HepG2 (cell line): ENCODE measurements at regions not wholly inside any gene's neighbourhood (a gene's known extent, or its start where the extent isn't known, plus 50 kb on each side); places are given as distances from the start of the nearest gene placed in this dataset.

ENCODE experiments used
- ATAC-seq: fragments of 200-7000 bp; cut with Tn5 transposase; 3 replicates; pipeline ENCODE4 v1.9.1; 2020; ENCODE audit warnings: mild to moderate bottlenecking, moderate library complexity
- BruUV-seq: library from RNA; stranded (reverse); fragments of 400-500 nt; replicated peaks from 2 replicates; lab custom pipeline; 2021; lab: Mats Ljungman, UMichigan
- CTCF ChIA-PET: fragments of 300-600 bp; formaldehyde crosslinking; extraction: SDS; loops from one replicate; lab custom pipeline; 2021; ENCODE audit warnings: low total read pairs, inconsistent platforms, low intra/inter-chr PET ratio; lab: Yijun Ruan, JAX
- POLR2A ChIA-PET: fragments of 350-600 bp; sonication (Branson Sonifier 250); formaldehyde crosslinking; loops from one replicate; lab custom pipeline; 2020; ENCODE audit warnings: antibody characterized with exemption, inconsistent platforms; lab: Yijun Ruan, JAX
- DNase-seq: peaks from one replicate; pipeline ENCODE4 v3.0.0-alpha.2; 2015; ENCODE audit warnings: low spot score
- FAIRE-seq: peaks from 3 replicates; lab custom pipeline; 2011; peaks lifted over from hg19 to GRCh38; lab: Jason Lieb, UNC
- H2AFZ ChIP-seq: one replicate; pipeline ENCODE4 v1.6.1; 2011; ENCODE audit warnings: low read length, inconsistent platforms
- H3K27ac ChIP-seq: fragments of 300-600 bp; 3 replicates; pipeline ENCODE4 v1.8.0; 2011; ENCODE audit warnings: mixed run types, mild to moderate bottlenecking, mixed read lengths, low read length, inconsistent platforms; ENCODE audit not compliant: insufficient read depth; ENCODE audit errors: extremely low read length
- H3K27me3 ChIP-seq, 2 experiments: fragments of 200-600 bp in 1 of 2; 2 replicates in 1 of 2; 3 replicates in 1 of 2; pipeline versions ENCODE4 v1.6.0 to v1.8.0; 2011; ENCODE audit warnings: low read length in 2 of 2, mild to moderate bottlenecking in 2 of 2, moderate library complexity in 2 of 2, inconsistent platforms in 1 of 2; ENCODE audit not compliant: insufficient read depth in 2 of 2, control insufficient read depth in 1 of 2
- H3K36me3 ChIP-seq, 2 experiments: fragments of 200-600 bp in 1 of 2; replicated peaks in 1 of 2; 2 replicates in 1 of 2; 3 replicates in 1 of 2; pipeline versions ENCODE4 v1.5.1 to v1.8.0; 2011; ENCODE audit warnings: low read length in 2 of 2, inconsistent platforms in 1 of 2; ENCODE audit not compliant: insufficient read depth in 2 of 2, control insufficient read depth in 1 of 2
- H3K4me1 ChIP-seq: 2 replicates; pipeline ENCODE4 v1.5.1; 2012; ENCODE audit warnings: low read length, inconsistent platforms; ENCODE audit not compliant: insufficient read depth
- H3K4me2 ChIP-seq: 2 replicates; pipeline ENCODE4 v1.6.0; 2011; ENCODE audit warnings: low read depth, low read length, inconsistent platforms
- H3K4me3 ChIP-seq, 3 experiments: fragments of 200-600 bp in 1 of 3; sonication (generic), shearing (Covaris generic) in 1 of 3; replicated peaks in 1 of 3; 2 replicates each; pipeline ENCODE4 v1.5.1; 2011 to 2016; ENCODE audit warnings: low read length in 3 of 3, inconsistent platforms in 2 of 3, low read depth in 2 of 3, mild to moderate bottlenecking in 2 of 3, control low read depth in 1 of 3, mixed read lengths in 1 of 3; ENCODE audit not compliant: insufficient read depth in 1 of 3
- H3K79me2 ChIP-seq: one replicate; pipeline ENCODE4 v1.6.1; 2011; ENCODE audit warnings: low read length, inconsistent platforms; ENCODE audit not compliant: insufficient read depth
- H3K9ac ChIP-seq: 2 replicates; pipeline ENCODE4 v1.6.0; 2011; ENCODE audit warnings: mild to moderate bottlenecking, low read depth, low read length, inconsistent platforms; ENCODE audit not compliant: insufficient read depth
- H3K9me3 ChIP-seq: 2 replicates; pipeline ENCODE4 v1.5.1; 2012; ENCODE audit warnings: mild to moderate bottlenecking, low read length
- H4K20me1 ChIP-seq: 2 replicates; pipeline ENCODE4 v1.6.0; 2011; ENCODE audit warnings: inconsistent platforms, mild to moderate bottlenecking, low read length, moderate library complexity; ENCODE audit not compliant: insufficient read depth
- CENPBD1 ChIP-seq: sonication (generic); formaldehyde crosslinking; IDR thresholded peaks from 2 replicates; pipeline ENCODE4 v1.8.0; 2022; ENCODE audit warnings: missing genetic modification reagents, low read depth, mild to moderate bottlenecking, borderline replicate concordance
- HCFC1 ChIP-seq: fragments of 150-350 bp; IDR thresholded peaks from 2 replicates; pipeline ENCODE4 v1.6.1; 2014; ENCODE audit warnings: low read depth, low read length
- IRF2 ChIP-seq: IDR thresholded peaks from 2 replicates; pipeline ENCODE4 v1.6.1; 2018; ENCODE audit warnings: missing genetic modification reagents, missing compliant biosample characterization
- MED8 ChIP-seq: sonication (generic); formaldehyde crosslinking; IDR thresholded peaks from 2 replicates; pipeline ENCODE4 v1.8.1; 2023; ENCODE audit warnings: mild to moderate bottlenecking, missing genetic modification reagents; ENCODE audit not compliant: insufficient replicate concordance
- NCOA5 ChIP-seq: sonication (generic); formaldehyde crosslinking; IDR thresholded peaks from 2 replicates; pipeline ENCODE4 v1.4.0; 2020; ENCODE audit warnings: missing genetic modification reagents
- POLR2A ChIP-seq, 2 experiments: IDR thresholded peaks; 2 replicates each; pipeline ENCODE4 v1.6.1; 2011; ENCODE audit warnings: low read depth in 2 of 2, low read length in 2 of 2, mild to moderate bottlenecking in 1 of 2, moderate library complexity in 1 of 2; ENCODE audit not compliant: insufficient read depth in 1 of 2
- ZNF7 ChIP-seq: IDR thresholded peaks from 2 replicates; pipeline ENCODE4 v1.6.1; 2016; ENCODE audit warnings: missing biosample characterization, missing genetic modification reagents
- WGBS: methylation state at CpG from one replicate; pipeline ENCODE4 v1.1.6; 2017; ENCODE audit warnings: low lambda C conversion rate; 5-methylcytosine and 5-hydroxymethylcytosine counted together
- in situ Hi-C: cut with HindIII; loops from 2 replicates; pipeline ENCODE4 v1.10.0; 2017; ENCODE audit warnings: low pct_unique_long_range_greater_than_20kb; ENCODE audit not compliant: extremely low pct_ligation_motif_present
- intact Hi-C: fragments of 100-400 bp; cut with micrococcal nuclease; formaldehyde crosslinking; loops from one replicate; pipeline ENCODE4 v1.10.0; 2022; ENCODE audit not compliant: unreplicated experiment
- TF ChIP-seq, protein P1 (sequence below): sonication (generic); formaldehyde crosslinking; conservative IDR thresholded peaks from 2 replicates; pipeline ENCODE4 v1.4.0; 2020; ENCODE audit warnings: mild to moderate bottlenecking, missing genetic modification reagents, moderate library complexity

- ChIA-PET POLR2A (no interaction called here), CTCF (no interaction called here)
- Histone ChIP-seq H4K20me1 (no peaks in the 10 kb centered on the region), H3K9me3 (no peaks in the 10 kb centered on the region), H2AFZ (no peak overlapping the region), H3K27ac (no peak overlapping the region), H3K9ac (no peak overlapping the region), H3K27me3 (no peaks in the 10 kb centered on the region), H3K4me1 (peaks cover 6% of the 10 kb centered on the region; the same call in 1 of the 2 replicates), H3K36me3 (no peaks in the 10 kb centered on the region), H3K4me3 (no peak overlapping the region), H3K79me2 (no peaks in the 10 kb centered on the region), H3K4me2 (no peak overlapping the region)
- intact Hi-C loops: no loop called here
- TF ChIP-seq, protein P1, sequence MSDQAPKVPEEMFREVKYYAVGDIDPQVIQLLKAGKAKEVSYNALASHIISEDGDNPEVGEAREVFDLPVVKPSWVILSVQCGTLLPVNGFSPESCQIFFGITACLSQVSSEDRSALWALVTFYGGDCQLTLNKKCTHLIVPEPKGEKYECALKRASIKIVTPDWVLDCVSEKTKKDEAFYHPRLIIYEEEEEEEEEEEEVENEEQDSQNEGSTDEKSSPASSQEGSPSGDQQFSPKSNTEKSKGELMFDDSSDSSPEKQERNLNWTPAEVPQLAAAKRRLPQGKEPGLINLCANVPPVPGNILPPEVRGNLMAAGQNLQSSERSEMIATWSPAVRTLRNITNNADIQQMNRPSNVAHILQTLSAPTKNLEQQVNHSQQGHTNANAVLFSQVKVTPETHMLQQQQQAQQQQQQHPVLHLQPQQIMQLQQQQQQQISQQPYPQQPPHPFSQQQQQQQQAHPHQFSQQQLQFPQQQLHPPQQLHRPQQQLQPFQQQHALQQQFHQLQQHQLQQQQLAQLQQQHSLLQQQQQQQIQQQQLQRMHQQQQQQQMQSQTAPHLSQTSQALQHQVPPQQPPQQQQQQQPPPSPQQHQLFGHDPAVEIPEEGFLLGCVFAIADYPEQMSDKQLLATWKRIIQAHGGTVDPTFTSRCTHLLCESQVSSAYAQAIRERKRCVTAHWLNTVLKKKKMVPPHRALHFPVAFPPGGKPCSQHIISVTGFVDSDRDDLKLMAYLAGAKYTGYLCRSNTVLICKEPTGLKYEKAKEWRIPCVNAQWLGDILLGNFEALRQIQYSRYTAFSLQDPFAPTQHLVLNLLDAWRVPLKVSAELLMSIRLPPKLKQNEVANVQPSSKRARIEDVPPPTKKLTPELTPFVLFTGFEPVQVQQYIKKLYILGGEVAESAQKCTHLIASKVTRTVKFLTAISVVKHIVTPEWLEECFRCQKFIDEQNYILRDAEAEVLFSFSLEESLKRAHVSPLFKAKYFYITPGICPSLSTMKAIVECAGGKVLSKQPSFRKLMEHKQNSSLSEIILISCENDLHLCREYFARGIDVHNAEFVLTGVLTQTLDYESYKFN (CRISPR knock-in tag): no peak
- TF ChIP-seq CENPBD1 (CRISPR knock-in tag) (no peak), POLR2A (IDR thresholded peaks at IDR 0.05; ENCODE audit: insufficient read depth in 1 of 2, low read depth in 2 of 2, low read length in 2 of 2) (no peak), NCOA5 (CRISPR knock-in tag) (no peak), IRF2 (CRISPR knock-in tag) (no peak), HCFC1 (no peak), MED8 (CRISPR knock-in tag) (no peak), ZNF7 (CRISPR knock-in tag) (no peak)
- DNase-seq (no peak), FAIRE-seq (no peak), ATAC-seq (no peak)
- WGBS: 14% methylated on average over 7 of the region's 7 CpGs
- no TSS peak for BruUV-seq
- in situ Hi-C loops: loop anchor here (5.0 kb wide), 1 partner anchor 247 kb away; no protein-coding TSS in a partner anchor
Observed at GRCh38 chr21:16084776-16085364, 355.1 kb downstream of the USP25 start.
